H9 (cell line): ENCODE measurements at regions not wholly inside any gene's neighbourhood (a gene's known extent, or its start where the extent isn't known, plus 50 kb on each side); places are given as distances from the start of the nearest gene placed in this dataset.

Experiments used
- DNase-seq: peaks from one replicate; pipeline ENCODE4 v3.0.0-alpha.2; 2017
- H2AFZ ChIP-seq: one replicate; pipeline ENCODE4 v1.6.1; 2013; ENCODE audit warnings: mild to moderate bottlenecking, low read length, control low read depth, moderate library complexity
- H2AK5ac ChIP-seq: 2 replicates; pipeline ENCODE4 v1.6.1; 2013; ENCODE audit warnings: low read length, control low read depth, mixed read lengths; ENCODE audit not compliant: insufficient read length
- H2BK120ac ChIP-seq: one replicate; pipeline ENCODE4 v1.6.1; 2013; ENCODE audit warnings: low read depth, mild to moderate bottlenecking, low read length, control low read depth, inconsistent platforms; ENCODE audit not compliant: poor library complexity, severe bottlenecking
- H2BK12ac ChIP-seq: 2 replicates; pipeline ENCODE4 v1.6.1; 2013; ENCODE audit warnings: low read length, control low read depth, mixed read lengths, low read depth; ENCODE audit not compliant: insufficient read length
- H2BK15ac ChIP-seq: 2 replicates; pipeline ENCODE4 v1.6.1; 2013; ENCODE audit warnings: low read depth, low read length, control low read depth
- H2BK20ac ChIP-seq: one replicate; pipeline ENCODE4 v1.6.1; 2013; ENCODE audit warnings: low read depth, mild to moderate bottlenecking, low read length, control low read depth, inconsistent platforms; ENCODE audit not compliant: poor library complexity, severe bottlenecking
- H2BK5ac ChIP-seq: 2 replicates; pipeline ENCODE4 v1.6.1; 2013; ENCODE audit warnings: low read length, control low read depth, mixed read lengths; ENCODE audit not compliant: insufficient read length
- H3K14ac ChIP-seq: 2 replicates; pipeline ENCODE4 v1.6.1; 2013; ENCODE audit warnings: low read length, control low read depth; ENCODE audit not compliant: insufficient read depth
- H3K18ac ChIP-seq: 2 replicates; pipeline ENCODE4 v1.6.1; 2013; ENCODE audit warnings: low read depth, mild to moderate bottlenecking, mixed read lengths, low read length, control low read depth; ENCODE audit not compliant: insufficient read length
- H3K23ac ChIP-seq: 2 replicates; pipeline ENCODE4 v1.6.1; 2013; ENCODE audit warnings: low read length, control low read depth, mixed read lengths, low read depth; ENCODE audit not compliant: insufficient read length
- H3K23me2 ChIP-seq: 2 replicates; pipeline ENCODE4 v1.6.1; 2013; ENCODE audit warnings: low read depth, mild to moderate bottlenecking, mixed read lengths, low read length, control low read depth; ENCODE audit not compliant: insufficient read length, poor library complexity, severe bottlenecking
- H3K27ac ChIP-seq: 2 replicates; pipeline ENCODE4 v1.5.1; 2013; ENCODE audit warnings: low read length, control low read depth, mixed read lengths, low read depth; ENCODE audit not compliant: insufficient read length
- H3K27me3 ChIP-seq: 2 replicates; pipeline ENCODE4 v1.6.1; 2013; ENCODE audit warnings: low read length, control low read depth, inconsistent platforms; ENCODE audit not compliant: insufficient read depth
- H3K4ac ChIP-seq: 2 replicates; pipeline ENCODE4 v1.6.1; 2013; ENCODE audit warnings: low read depth, mild to moderate bottlenecking, control low read depth, inconsistent platforms, low read length, moderate library complexity
- H3K4me1 ChIP-seq: 2 replicates; pipeline ENCODE4 v1.6.1; 2013; ENCODE audit warnings: low read length, control low read depth, inconsistent platforms; ENCODE audit not compliant: insufficient read depth
- H3K4me2 ChIP-seq: 2 replicates; pipeline ENCODE4 v1.6.1; 2013; ENCODE audit warnings: low read length, control low read depth, mixed read lengths; ENCODE audit not compliant: insufficient read length, insufficient read depth
- H3K56ac ChIP-seq: 2 replicates; pipeline ENCODE4 v1.6.1; 2013; ENCODE audit warnings: low read depth, mild to moderate bottlenecking, mixed read lengths, low read length, control low read depth; ENCODE audit not compliant: insufficient read length
- H3K79me1 ChIP-seq: 2 replicates; pipeline ENCODE4 v1.6.1; 2013; ENCODE audit warnings: low read depth, mild to moderate bottlenecking, moderate library complexity, low read length, control low read depth, inconsistent platforms; ENCODE audit not compliant: insufficient read depth, poor library complexity, severe bottlenecking
- H3K79me2 ChIP-seq: 2 replicates; pipeline ENCODE4 v1.6.1; 2013; ENCODE audit warnings: low read length, control low read depth, inconsistent platforms; ENCODE audit not compliant: insufficient read depth
- H3K9ac ChIP-seq: 2 replicates; pipeline ENCODE4 v1.6.1; 2013; ENCODE audit warnings: low read length, control low read depth, mixed read lengths; ENCODE audit not compliant: insufficient read length; ENCODE audit errors: extremely low read depth
- H3K9me3 ChIP-seq: one replicate; pipeline ENCODE4 v1.6.1; 2013; ENCODE audit warnings: low read depth, low read length, inconsistent platforms; ENCODE audit not compliant: control insufficient read depth
- H3T11ph ChIP-seq: one replicate; pipeline ENCODE4 v1.6.1; 2013; ENCODE audit warnings: mild to moderate bottlenecking, low read length, control low read depth, inconsistent platforms
- H4K20me1 ChIP-seq: one replicate; pipeline ENCODE4 v1.6.1; 2013; ENCODE audit not compliant: control insufficient read depth, insufficient read length, insufficient read depth
- H4K5ac ChIP-seq: 2 replicates; pipeline ENCODE4 v1.6.1; 2013; ENCODE audit warnings: low read depth, mild to moderate bottlenecking, mixed read lengths, low read length, control low read depth; ENCODE audit not compliant: insufficient read length
- H4K8ac ChIP-seq: replicated peaks from 2 replicates; pipeline ENCODE4 v1.6.1; 2013; ENCODE audit warnings: low read length, control low read depth, mixed read lengths, low read depth; ENCODE audit not compliant: insufficient read length
- H4K91ac ChIP-seq: 2 replicates; pipeline ENCODE4 v1.6.1; 2013; ENCODE audit warnings: low read depth, mild to moderate bottlenecking, moderate library complexity, mixed read lengths, low read length, control low read depth; ENCODE audit not compliant: insufficient read length
- H3K27ac Mint-ChIP-seq, 3 experiments: 2 replicates in 2 of 3; 3 replicates in 1 of 3; pipeline ENCODE4 v1.8.0; 2020 to 2021; ENCODE audit warnings: mixed read lengths in 3 of 3, mild to moderate bottlenecking in 1 of 3, moderate library complexity in 1 of 3
- H3K27me3 Mint-ChIP-seq: 2 replicates; pipeline ENCODE4 v1.8.0; 2021; ENCODE audit warnings: low read depth, mild to moderate bottlenecking, moderate library complexity, mixed read lengths
- H3K36me3 Mint-ChIP-seq, 3 experiments: 2 replicates in 2 of 3; 3 replicates in 1 of 3; pipeline ENCODE4 v1.8.0; 2020 to 2021; ENCODE audit warnings: low read depth in 3 of 3, mixed read lengths in 3 of 3; ENCODE audit not compliant: insufficient read depth in 1 of 3
- H3K4me1 Mint-ChIP-seq, 2 experiments: 2 replicates each; pipeline ENCODE4 v1.8.0; 2020; ENCODE audit warnings: mixed read lengths in 2 of 2
- H3K4me3 Mint-ChIP-seq, 2 experiments: 2 replicates in 1 of 2; 3 replicates in 1 of 2; pipeline ENCODE4 v1.8.0; 2020 to 2021; ENCODE audit warnings: mild to moderate bottlenecking in 2 of 2, mixed read lengths in 2 of 2, moderate library complexity in 1 of 2
- H3K9me3 Mint-ChIP-seq, 2 experiments: 2 replicates in 1 of 2; 3 replicates in 1 of 2; pipeline ENCODE4 v1.8.0; 2020; ENCODE audit warnings: mild to moderate bottlenecking in 2 of 2, mixed read lengths in 2 of 2, moderate library complexity in 1 of 2
- CTCF ChIP-seq: fragments of 200-600 bp; sonication (generic); conservative IDR thresholded peaks from 3 replicates; pipeline ENCODE4 v1.8.0; 2021; ENCODE audit warnings: antibody characterized with exemption, mild to moderate bottlenecking
- WGBS: extraction: QIAGEN DNeasy Blood & Tissue Kit; methylation state at CpG from one replicate; pipeline ENCODE4 v1.1.7; 2013; ENCODE audit warnings: missing lambda C conversion rate, low lambda C conversion rate, mixed read lengths; ENCODE audit not compliant: insufficient read length; ENCODE audit errors: extremely low coverage; 5-methylcytosine and 5-hydroxymethylcytosine counted together

GRCh38 chr3:117998071-117998470, 1036.6 kb downstream of the IGSF11 start:
- Histone ChIP-seq H2AFZ (no peak overlapping the region), H4K5ac (no peak overlapping the region), H3K4ac (no peak overlapping the region), H4K20me1 (no peaks in the 10 kb centered on the region), H3K27ac (no peak overlapping the region), H4K8ac (no peak overlapping the region), H2AK5ac (no peak overlapping the region), H3K23me2 (peaks cover 8% of the 10 kb centered on the region), H2BK20ac (no peak overlapping the region), H2BK120ac (no peak overlapping the region), H3K79me1 (no peaks in the 10 kb centered on the region), H3K23ac (no peak overlapping the region), H3K79me2 (no peaks in the 10 kb centered on the region), H3K14ac (no peak overlapping the region), H4K91ac (no peak overlapping the region), H3K56ac (no peak overlapping the region), H3K9me3 (no peaks in the 10 kb centered on the region), H3K18ac (no peak overlapping the region), H3K4me1 (peaks cover 2% of the 10 kb centered on the region; the same call in 1 of the 2 replicates), H3K4me2 (no peak overlapping the region), H3K9ac (no peak overlapping the region), H3T11ph (no peak overlapping the region), H2BK12ac (no peak overlapping the region), H2BK5ac (no peak overlapping the region), H2BK15ac (no peak overlapping the region), H3K27me3 (peaks cover 6% of the 10 kb centered on the region; the same call in 1 of the 2 replicates)
- no peak for TF ChIP-seq CTCF
- H3K4me3 Mint-ChIP-seq: no peak overlapping the region
- H3K9me3 Mint-ChIP-seq: no peaks in the 10 kb centered on the region
- H3K27ac Mint-ChIP-seq: no peak overlapping the region
- DNase-seq: no peak
- H3K36me3 Mint-ChIP-seq: no peaks in the 10 kb centered on the region
- WGBS: no CpG with 5 or more reads among the region's 4 CpGs
- peaks cover 8% of the 10 kb centered on the region for H3K27me3 Mint-ChIP-seq
- H3K4me1 Mint-ChIP-seq: peaks cover 6 to 10% of the 10 kb centered on the region in 2 experiments
